ENCODE measurements at regions not wholly inside any gene's neighbourhood (a gene's known extent, or its start where the extent isn't known, plus 50 kb on each side); places are given as distances from the start of the nearest gene placed in this dataset.
A peak's percentile ranks its signal among the peaks of the same experiment; 100 is the strongest.

DNA sequence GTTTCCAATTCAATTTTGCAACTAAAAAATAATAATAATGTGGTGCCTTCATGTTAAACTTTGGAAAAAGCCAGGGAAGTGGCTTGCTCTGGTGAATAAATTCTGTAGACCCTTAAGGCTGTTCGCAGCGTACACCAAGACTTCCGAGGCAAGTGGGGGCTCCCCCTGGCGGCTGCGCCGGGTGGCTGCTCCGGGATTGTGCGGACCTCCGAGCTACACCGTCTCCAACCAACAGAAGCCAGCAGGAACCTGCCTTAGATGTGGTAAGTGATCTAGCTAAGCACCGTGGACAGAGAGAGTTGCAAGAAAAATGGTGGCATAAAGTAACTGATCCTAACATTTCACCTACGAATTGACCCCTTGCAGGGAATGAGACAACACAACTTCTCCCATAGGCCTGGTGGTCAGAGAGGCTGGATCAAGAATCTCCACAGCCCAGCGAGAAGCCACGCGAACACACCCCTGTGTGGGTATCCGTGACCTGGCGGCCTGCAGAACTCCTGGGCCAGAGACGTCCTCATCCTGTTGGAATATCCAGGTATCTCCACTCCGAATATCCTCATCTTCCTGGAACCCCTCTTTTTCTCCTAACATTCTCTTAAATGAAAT is 69.6 kb downstream of the TBXT start:
- H3F3A ChIP-seq (replicated peaks; ENCODE audit: low read depth): no peaks in the 10 kb centered on the region
- H3K4me1 Mint-ChIP-seq: peaks cover 3% of the 10 kb centered on the region
- peak; percentile 83 for DNase-seq (ENCODE audit: low spot score)
- peak overlapping the region; percentile 89 for H2AFZ ChIP-seq
- H3K4me3 ChIP-seq: peak overlapping the region; percentile 50
- peaks cover 25% of the 10 kb centered on the region for H3K9me3 Mint-ChIP-seq
- no peaks in the 10 kb centered on the region for H3K4me1 ChIP-seq (ENCODE audit: insufficient read depth)
- H3K4me3 Mint-ChIP-seq: peak overlapping the region; percentile 78
- 0 out of 2 replicates have a peak, but pooled peaks cover 6% of the 10 kb centered on the region for H3K36me3 ChIP-seq (ENCODE audit: insufficient read depth)
- H3K27ac ChIP-seq (ENCODE audit: low read depth): no peak overlapping the region
- no peaks in the 10 kb centered on the region for H3K79me2 ChIP-seq (replicated peaks; ENCODE audit: insufficient read depth)
- peaks cover 2% of the 10 kb centered on the region for H3K9me2 ChIP-seq (ENCODE audit: insufficient read depth)
- ATAC-seq: peak; percentile 100
- TF ChIP-seq NANOG (IDR thresholded peaks at IDR 0.05; ENCODE audit: borderline replicate concordance) (no peak), CREB1 (CRISPR knock-in tag; IDR thresholded peaks at IDR 0.05; ENCODE audit: low read depth) (no peak), JUNB (IDR thresholded peaks at IDR 0.05; ENCODE audit: unreplicated experiment) (no peak), STAT1 (IDR thresholded peaks at IDR 0.05; ENCODE audit: unreplicated experiment) (no peak), EZH2phosphoT487 (IDR thresholded peaks at IDR 0.05; ENCODE audit: unreplicated experiment) (no peak)
- TF ChIP-seq, protein P1, sequence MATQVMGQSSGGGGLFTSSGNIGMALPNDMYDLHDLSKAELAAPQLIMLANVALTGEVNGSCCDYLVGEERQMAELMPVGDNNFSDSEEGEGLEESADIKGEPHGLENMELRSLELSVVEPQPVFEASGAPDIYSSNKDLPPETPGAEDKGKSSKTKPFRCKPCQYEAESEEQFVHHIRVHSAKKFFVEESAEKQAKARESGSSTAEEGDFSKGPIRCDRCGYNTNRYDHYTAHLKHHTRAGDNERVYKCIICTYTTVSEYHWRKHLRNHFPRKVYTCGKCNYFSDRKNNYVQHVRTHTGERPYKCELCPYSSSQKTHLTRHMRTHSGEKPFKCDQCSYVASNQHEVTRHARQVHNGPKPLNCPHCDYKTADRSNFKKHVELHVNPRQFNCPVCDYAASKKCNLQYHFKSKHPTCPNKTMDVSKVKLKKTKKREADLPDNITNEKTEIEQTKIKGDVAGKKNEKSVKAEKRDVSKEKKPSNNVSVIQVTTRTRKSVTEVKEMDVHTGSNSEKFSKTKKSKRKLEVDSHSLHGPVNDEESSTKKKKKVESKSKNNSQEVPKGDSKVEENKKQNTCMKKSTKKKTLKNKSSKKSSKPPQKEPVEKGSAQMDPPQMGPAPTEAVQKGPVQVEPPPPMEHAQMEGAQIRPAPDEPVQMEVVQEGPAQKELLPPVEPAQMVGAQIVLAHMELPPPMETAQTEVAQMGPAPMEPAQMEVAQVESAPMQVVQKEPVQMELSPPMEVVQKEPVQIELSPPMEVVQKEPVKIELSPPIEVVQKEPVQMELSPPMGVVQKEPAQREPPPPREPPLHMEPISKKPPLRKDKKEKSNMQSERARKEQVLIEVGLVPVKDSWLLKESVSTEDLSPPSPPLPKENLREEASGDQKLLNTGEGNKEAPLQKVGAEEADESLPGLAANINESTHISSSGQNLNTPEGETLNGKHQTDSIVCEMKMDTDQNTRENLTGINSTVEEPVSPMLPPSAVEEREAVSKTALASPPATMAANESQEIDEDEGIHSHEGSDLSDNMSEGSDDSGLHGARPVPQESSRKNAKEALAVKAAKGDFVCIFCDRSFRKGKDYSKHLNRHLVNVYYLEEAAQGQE (IDR thresholded peaks at IDR 0.05; ENCODE audit: unreplicated experiment): peak; percentile 31
- TF ChIP-seq, protein P2, sequence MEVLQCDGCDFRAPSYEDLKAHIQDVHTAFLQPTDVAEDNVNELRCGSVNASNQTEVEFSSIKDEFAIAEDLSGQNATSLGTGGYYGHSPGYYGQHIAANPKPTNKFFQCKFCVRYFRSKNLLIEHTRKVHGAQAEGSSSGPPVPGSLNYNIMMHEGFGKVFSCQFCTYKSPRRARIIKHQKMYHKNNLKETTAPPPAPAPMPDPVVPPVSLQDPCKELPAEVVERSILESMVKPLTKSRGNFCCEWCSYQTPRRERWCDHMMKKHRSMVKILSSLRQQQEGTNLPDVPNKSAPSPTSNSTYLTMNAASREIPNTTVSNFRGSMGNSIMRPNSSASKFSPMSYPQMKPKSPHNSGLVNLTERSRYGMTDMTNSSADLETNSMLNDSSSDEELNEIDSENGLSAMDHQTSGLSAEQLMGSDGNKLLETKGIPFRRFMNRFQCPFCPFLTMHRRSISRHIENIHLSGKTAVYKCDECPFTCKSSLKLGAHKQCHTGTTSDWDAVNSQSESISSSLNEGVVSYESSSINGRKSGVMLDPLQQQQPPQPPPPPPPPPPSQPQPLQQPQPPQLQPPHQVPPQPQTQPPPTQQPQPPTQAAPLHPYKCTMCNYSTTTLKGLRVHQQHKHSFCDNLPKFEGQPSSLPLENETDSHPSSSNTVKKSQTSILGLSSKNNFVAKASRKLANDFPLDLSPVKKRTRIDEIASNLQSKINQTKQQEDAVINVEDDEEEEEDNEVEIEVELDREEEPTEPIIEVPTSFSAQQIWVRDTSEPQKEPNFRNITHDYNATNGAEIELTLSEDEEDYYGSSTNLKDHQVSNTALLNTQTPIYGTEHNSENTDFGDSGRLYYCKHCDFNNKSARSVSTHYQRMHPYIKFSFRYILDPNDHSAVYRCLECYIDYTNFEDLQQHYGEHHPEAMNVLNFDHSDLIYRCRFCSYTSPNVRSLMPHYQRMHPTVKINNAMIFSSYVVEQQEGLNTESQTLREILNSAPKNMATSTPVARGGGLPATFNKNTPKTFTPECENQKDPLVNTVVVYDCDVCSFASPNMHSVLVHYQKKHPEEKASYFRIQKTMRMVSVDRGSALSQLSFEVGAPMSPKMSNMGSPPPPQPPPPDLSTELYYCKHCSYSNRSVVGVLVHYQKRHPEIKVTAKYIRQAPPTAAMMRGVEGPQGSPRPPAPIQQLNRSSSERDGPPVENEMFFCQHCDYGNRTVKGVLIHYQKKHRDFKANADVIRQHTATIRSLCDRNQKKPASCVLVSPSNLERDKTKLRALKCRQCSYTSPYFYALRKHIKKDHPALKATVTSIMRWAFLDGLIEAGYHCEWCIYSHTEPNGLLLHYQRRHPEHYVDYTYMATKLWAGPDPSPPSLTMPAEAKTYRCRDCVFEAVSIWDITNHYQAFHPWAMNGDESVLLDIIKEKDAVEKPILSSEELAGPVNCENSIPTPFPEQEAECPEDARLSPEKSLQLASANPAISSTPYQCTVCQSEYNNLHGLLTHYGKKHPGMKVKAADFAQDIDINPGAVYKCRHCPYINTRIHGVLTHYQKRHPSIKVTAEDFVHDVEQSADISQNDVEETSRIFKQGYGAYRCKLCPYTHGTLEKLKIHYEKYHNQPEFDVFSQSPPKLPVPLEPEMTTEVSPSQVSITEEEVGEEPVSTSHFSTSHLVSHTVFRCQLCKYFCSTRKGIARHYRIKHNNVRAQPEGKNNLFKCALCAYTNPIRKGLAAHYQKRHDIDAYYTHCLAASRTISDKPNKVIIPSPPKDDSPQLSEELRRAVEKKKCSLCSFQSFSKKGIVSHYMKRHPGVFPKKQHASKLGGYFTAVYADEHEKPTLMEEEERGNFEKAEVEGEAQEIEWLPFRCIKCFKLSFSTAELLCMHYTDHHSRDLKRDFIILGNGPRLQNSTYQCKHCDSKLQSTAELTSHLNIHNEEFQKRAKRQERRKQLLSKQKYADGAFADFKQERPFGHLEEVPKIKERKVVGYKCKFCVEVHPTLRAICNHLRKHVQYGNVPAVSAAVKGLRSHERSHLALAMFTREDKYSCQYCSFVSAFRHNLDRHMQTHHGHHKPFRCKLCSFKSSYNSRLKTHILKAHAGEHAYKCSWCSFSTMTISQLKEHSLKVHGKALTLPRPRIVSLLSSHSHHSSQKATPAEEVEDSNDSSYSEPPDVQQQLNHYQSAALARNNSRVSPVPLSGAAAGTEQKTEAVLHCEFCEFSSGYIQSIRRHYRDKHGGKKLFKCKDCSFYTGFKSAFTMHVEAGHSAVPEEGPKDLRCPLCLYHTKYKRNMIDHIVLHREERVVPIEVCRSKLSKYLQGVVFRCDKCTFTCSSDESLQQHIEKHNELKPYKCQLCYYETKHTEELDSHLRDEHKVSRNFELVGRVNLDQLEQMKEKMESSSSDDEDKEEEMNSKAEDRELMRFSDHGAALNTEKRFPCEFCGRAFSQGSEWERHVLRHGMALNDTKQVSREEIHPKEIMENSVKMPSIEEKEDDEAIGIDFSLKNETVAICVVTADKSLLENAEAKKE (CRISPR knock-in tag; IDR thresholded peaks at IDR 0.05): 0 out of 2 replicates have a peak, but pooled peaks have one; percentile 68
- TF ChIP-seq, protein P3, sequence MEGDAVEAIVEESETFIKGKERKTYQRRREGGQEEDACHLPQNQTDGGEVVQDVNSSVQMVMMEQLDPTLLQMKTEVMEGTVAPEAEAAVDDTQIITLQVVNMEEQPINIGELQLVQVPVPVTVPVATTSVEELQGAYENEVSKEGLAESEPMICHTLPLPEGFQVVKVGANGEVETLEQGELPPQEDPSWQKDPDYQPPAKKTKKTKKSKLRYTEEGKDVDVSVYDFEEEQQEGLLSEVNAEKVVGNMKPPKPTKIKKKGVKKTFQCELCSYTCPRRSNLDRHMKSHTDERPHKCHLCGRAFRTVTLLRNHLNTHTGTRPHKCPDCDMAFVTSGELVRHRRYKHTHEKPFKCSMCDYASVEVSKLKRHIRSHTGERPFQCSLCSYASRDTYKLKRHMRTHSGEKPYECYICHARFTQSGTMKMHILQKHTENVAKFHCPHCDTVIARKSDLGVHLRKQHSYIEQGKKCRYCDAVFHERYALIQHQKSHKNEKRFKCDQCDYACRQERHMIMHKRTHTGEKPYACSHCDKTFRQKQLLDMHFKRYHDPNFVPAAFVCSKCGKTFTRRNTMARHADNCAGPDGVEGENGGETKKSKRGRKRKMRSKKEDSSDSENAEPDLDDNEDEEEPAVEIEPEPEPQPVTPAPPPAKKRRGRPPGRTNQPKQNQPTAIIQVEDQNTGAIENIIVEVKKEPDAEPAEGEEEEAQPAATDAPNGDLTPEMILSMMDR (conservative IDR thresholded peaks at IDR 0.05; ENCODE audit: low read depth in 2 of 2): peak; percentile 90 to 95
- peak overlapping the region; percentile 78 for H3K4me2 ChIP-seq
- H3K27me3 ChIP-seq (ENCODE audit: insufficient read depth): no peaks in the 10 kb centered on the region
- H3K27me3 Mint-ChIP-seq (ENCODE audit: insufficient read depth, low read depth, poor library complexity): peaks cover 4% of the 10 kb centered on the region
- no peaks in the 10 kb centered on the region for H4K20me1 ChIP-seq (replicated peaks; ENCODE audit: insufficient read depth)
- H3K36me3 Mint-ChIP-seq (ENCODE audit: low read depth): peaks cover 19% of the 10 kb centered on the region
- H3K27ac Mint-ChIP-seq: no peak overlapping the region

Measured in GM23338 (cell line).